GM12892 (cell line): ENCODE measurements at regions not wholly inside any gene's neighbourhood (a gene's known extent, or its start where the extent isn't known, plus 50 kb on each side); places are given as distances from the start of the nearest gene placed in this dataset.

Experiments used
- POLR2A ChIP-seq: IDR thresholded peaks from 2 replicates; pipeline ENCODE4 v1.6.1; 2011; ENCODE audit warnings: low read depth, low read length, control low read depth
- POLR2AphosphoS5 ChIP-seq: IDR thresholded peaks from 2 replicates; pipeline ENCODE4 v1.6.1; 2011; ENCODE audit warnings: low read depth, low read length, control low read depth
- TAF1 ChIP-seq: IDR thresholded peaks from 2 replicates; pipeline ENCODE4 v1.6.1; 2011; ENCODE audit warnings: low read depth, mild to moderate bottlenecking, control low read depth, low read length, borderline replicate concordance

DNA sequence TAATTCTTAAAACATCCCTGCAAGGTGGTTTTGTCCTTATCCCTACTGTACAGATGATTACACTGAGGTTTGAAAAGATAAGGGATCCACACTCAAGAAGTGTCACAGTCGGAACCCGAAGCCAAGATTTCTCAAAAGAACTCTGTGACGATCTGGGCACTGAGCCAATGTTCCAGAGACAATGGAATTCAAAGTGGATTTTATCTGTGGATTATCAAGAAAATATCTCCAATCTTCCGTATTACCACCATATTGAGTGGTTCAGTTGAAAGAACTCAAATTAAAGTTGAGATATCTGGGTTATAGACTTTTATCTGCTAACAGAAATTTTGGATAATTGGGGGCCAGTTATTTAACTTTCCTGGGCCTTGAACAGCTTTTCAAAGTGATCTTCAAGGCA is 100.0 kb upstream of the GRAMD1B start:
- no peak for TF ChIP-seq POLR2AphosphoS5
- no peak for TF ChIP-seq TAF1
- no peak for TF ChIP-seq POLR2A
